ENCODE measurements at regions not wholly inside any gene's neighbourhood (a gene's known extent, or its start where the extent isn't known, plus 50 kb on each side); places are given as distances from the start of the nearest gene placed in this dataset.
"Not testable (repeated sequence)": the region's sequence is repeated elsewhere in the genome, so short reads cannot be mapped to it uniquely, and the experiment has no call there.

DNA sequence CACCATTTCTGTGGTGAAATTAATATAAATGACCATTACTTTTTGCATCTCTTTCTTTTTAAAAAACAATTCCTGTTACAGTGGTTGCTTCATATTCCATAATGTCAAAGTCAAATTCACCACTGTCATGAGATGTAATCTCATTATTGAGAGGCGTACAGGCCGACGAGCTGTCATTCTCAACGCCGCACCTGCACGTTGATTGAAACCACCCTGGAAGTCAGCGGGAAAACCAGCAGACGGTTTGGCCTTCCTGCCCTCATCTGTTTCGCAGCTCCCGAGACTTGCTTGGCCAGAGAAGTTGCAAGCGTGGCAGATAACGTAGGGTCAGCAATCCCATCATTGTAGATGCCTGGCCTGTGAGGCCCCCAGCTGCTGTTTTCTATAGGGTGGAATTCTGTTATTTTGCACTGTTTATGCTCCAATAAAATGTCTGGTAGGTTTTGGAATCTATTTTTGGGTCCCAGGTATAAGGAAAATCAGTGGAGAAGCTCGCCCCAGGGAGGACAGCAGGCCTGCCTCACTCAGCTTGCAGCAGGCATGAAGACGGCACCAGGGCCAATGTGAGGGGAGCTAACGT, 153.4 kb downstream of the SOX1 start:
- DNase-seq = no peak
- Mint-ChIP-seq H3K9me3 (ENCODE audit: low read depth) (no peaks in the 10 kb centered on the region), H3K4me3 (no peak overlapping the region), H3K27me3 (no peaks in the 10 kb centered on the region), H3K4me1 (no peaks in the 10 kb centered on the region), H3K36me3 (no peaks in the 10 kb centered on the region), H3K27ac (no peak overlapping the region)
- no peak for ATAC-seq
- CTCF ChIA-PET = no interaction called here

DNA sequence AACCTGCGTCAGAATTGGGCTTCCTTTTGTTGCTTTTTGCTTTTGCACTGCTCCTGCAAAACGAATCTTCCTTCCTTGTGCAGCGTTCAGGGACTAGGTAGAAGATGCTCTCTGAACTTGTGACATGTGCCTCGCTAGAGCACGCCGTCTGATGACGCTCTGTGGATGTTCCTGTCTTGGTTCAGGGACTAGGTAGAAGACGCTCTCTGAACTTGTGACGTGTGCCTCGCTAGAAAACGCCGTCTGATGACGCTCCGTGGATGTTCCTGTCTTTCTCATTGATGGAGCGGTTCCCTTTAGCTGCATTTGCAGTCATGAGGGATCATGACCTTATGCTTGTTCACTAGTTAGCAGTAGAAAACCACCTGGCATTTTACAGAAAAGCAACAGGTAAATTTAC, 154.0 kb downstream of the SOX1 start:
- Mint-ChIP-seq H3K9me3 (ENCODE audit: low read depth) (no peaks in the 10 kb centered on the region), H3K36me3 (no peaks in the 10 kb centered on the region), H3K27me3 (no peaks in the 10 kb centered on the region), H3K27ac (no peak overlapping the region), H3K4me1 (no peaks in the 10 kb centered on the region), H3K4me3 (no peak overlapping the region)
- CTCF ChIA-PET = no interaction called here
- no peak for ATAC-seq
- DNase-seq = no peak

DNA sequence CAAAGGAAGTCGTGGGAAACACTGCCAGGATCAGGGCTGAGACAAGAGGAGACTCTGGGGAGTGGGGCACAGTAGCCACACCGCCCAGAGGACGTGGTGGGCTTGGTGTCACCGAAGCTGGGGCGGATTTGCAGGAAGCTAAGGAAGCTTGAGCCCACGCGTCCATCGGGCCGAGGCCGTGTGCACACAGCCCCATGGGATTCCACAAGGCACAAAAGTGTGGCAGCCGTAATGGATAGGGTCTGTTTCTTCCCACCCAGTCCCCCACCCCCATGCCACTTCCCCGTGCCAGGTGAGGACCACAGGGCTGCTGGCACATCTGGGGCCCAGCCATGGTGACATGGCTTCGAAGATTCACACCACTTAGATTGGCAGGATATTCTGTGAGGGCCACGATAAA, 153.2 kb upstream of the SPACA7 start:
- no peaks in the 10 kb centered on the region for H3K36me3 Mint-ChIP-seq
- H3K9me3 Mint-ChIP-seq (ENCODE audit: low read depth) = no peaks in the 10 kb centered on the region
- ATAC-seq (no peak), DNase-seq (no peak)
- no peak overlapping the region for H3K4me3 Mint-ChIP-seq
- CTCF ChIA-PET = no interaction called here
- no peaks in the 10 kb centered on the region for H3K27me3 Mint-ChIP-seq
- no peak overlapping the region for H3K27ac Mint-ChIP-seq
- no peaks in the 10 kb centered on the region for H3K4me1 Mint-ChIP-seq

DNA sequence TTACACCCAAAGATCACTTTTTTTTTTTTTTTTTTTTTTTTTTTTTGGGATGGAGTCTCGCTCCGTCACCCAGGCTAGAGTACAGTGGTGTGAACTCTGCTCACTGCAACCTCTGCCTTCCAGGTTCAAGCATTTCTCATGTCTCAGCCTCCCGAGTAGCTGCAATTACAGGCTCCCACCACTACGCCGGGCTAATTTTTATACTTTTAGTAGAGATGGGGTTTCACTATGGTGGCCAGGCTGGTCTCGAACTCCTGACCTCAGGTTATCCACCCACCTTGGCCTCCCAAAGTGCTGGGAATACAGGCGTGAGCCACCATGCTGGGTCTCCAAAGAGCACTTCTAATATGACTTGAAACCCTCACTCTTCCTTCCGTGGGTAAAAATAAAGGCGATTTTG, 152.2 kb upstream of the SPACA7 start:
- DNase-seq; H3K36me3 Mint-ChIP-seq; H3K4me1 Mint-ChIP-seq; H3K4me3 Mint-ChIP-seq; CTCF ChIA-PET; ATAC-seq; H3K9me3 Mint-ChIP-seq (ENCODE audit: low read depth); H3K27me3 Mint-ChIP-seq; H3K27ac Mint-ChIP-seq: not testable (repeated sequence)

DNA sequence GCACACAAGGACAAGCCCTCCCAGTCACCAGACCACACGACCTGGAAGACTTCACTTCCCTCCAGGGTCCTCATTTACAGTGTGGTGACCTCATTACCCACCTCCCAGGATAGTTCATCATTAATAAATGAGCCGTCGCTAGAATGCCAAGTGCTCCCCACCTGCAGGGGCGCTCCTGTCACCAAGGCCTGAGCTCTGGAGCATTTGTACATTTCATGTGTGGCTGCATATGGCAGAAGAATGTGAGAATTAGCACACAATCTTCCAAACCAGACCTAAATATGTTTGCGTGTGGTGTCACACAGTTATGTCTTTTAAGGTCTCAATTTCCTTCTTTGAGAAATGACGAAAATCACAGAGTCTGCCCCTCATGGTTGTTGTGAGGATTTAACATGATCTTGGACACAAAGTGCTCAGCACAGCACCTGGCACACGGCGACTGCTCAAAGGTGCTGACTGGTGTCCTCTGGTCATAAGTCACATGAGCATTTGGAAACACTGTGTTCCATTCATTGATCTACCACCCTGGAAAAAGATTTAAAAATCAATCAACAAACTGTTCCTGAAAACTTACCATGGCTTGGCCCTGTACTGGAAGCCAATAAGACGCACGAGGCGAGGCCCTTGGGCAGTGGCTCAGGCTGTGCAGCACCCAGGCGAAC, 150.6 kb upstream of the SPACA7 start:
- no peak overlapping the region for H3K27ac Mint-ChIP-seq
- no peaks in the 10 kb centered on the region for H3K27me3 Mint-ChIP-seq
- no peaks in the 10 kb centered on the region for H3K9me3 Mint-ChIP-seq (ENCODE audit: low read depth)
- H3K4me1 Mint-ChIP-seq = no peaks in the 10 kb centered on the region
- DNase-seq (no peak), ATAC-seq (no peak)
- CTCF ChIA-PET = no interaction called here
- no peaks in the 10 kb centered on the region for H3K36me3 Mint-ChIP-seq
- no peak overlapping the region for H3K4me3 Mint-ChIP-seq

DNA sequence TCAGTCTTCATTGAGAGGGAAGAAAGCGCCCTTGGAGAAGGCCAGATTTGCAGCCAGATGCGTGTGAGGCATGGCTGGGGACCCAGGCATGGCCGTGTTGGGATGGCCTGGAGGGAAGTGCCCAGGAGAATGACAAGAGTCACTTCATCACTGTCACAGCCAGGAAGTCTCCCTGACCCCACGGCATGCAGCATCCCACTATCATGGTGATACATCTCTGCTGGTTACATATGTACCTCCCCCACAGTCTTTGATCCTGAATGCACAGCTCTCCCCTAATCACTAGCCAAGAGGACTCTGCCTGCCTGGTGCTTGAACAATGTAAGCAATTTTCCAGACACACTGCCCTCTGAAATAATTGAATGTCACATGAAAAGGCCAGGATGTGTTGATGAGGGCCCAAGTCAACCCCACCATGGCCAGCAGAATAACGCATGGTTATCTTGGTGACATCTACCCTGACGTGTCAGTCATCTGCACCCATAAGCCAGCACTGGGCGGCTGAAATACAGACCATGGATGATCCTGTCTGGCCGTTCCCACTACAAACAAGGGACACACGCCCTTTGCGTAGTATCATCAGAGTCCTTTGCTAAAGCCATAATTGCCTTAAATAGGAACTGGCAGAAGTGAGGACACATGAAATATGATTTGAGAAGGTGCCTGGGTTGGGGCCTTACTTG, 149.7 kb upstream of the SPACA7 start:
- Mint-ChIP-seq H3K9me3 (ENCODE audit: low read depth) (no peaks in the 10 kb centered on the region), H3K36me3 (no peaks in the 10 kb centered on the region), H3K27me3 (no peaks in the 10 kb centered on the region), H3K4me1 (no peaks in the 10 kb centered on the region), H3K27ac (no peak overlapping the region), H3K4me3 (no peak overlapping the region)
- CTCF ChIA-PET = no interaction called here
- ATAC-seq (no peak), DNase-seq (no peak)

DNA sequence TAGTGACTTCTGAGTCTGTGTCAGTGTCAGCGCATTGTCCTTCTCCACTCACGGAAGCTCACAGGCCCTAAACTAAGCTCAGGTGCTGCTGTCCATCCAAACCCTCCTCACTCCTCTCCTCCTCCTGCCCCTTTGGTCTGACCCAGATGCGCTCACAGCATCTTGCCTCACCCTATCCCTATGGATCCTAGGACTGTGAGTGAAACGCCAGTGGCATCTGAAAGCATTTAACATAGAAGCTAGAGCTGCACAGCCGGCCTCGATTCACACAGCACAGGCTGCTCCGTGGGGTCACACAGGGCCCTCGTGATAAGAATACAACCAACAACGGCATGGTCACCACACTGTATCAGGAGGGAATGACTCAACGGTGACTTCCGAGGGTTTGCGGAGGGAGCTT, 149.1 kb upstream of the SPACA7 start:
- H3K36me3 Mint-ChIP-seq = no peaks in the 10 kb centered on the region
- no peak overlapping the region for H3K4me3 Mint-ChIP-seq
- H3K9me3 Mint-ChIP-seq (ENCODE audit: low read depth) = no peaks in the 10 kb centered on the region
- no peak for DNase-seq
- H3K4me1 Mint-ChIP-seq = no peaks in the 10 kb centered on the region
- CTCF ChIA-PET = no interaction called here
- H3K27ac Mint-ChIP-seq = no peak overlapping the region
- no peaks in the 10 kb centered on the region for H3K27me3 Mint-ChIP-seq
- ATAC-seq = no peak

DNA sequence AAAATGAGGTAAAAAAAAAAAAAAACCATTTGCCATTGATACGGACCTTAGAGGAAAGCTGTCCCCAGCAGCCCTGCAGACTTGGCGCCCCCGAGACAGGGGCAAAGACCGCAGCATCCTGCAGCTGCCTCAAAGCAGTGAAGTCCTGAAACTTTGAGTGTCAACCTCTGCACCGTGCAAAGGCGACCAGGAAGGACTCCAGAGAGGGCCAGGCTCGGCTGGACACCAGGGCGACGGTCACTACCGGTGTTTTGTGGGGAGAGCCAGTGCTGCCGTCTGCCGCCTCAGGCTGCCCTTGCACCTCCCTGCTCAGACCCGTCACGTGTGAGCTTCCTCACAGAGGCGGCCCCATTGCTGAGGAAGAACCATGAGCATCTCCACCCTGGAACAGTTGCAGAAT, 146.7 kb upstream of the SPACA7 start:
- CTCF ChIA-PET = no interaction called here
- H3K4me3 Mint-ChIP-seq = no peak overlapping the region
- H3K27me3 Mint-ChIP-seq = no peaks in the 10 kb centered on the region
- no peaks in the 10 kb centered on the region for H3K9me3 Mint-ChIP-seq (ENCODE audit: low read depth)
- no peak overlapping the region for H3K27ac Mint-ChIP-seq
- H3K36me3 Mint-ChIP-seq = no peaks in the 10 kb centered on the region
- ATAC-seq (no peak), DNase-seq (no peak)
- no peaks in the 10 kb centered on the region for H3K4me1 Mint-ChIP-seq

DNA sequence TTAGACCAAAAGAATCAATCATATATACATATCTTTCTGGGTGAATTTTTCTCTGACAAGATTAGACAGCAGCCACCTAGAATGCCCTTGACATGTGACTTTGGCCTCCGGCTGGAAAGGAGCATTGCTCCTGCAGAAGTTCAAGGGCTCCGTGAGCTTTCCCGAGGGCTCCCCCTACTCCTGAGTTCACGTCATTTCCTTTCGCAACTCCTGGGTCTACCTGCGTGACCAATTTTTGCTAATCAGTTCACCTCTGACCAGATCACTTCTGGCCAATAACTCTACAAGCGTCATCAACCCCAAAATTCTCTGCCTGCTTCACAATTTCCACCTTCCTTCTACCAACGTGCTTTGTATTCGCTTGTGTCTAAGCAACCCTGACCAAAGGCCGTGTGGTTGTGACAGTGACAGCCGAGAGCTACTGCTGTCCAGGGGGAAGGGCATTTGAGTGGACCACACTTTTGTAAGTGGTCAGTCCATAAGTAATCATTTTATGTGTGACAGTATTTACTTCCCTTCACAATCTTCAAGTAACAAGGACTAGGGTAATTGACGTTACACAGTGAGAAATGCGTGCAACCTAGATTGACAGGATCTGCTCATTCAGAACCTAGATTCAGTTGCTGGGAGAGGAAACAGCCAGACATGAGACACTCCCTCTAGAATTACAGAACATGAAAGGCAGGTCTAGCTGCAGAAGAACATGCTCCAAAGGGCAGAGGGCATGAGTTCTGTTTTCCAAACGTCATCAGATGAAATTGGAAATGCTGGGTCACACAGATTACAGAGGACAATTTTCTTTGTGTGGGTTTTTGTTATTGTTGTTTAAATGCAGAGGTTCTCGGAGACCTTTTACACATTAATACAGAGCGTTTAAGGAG, 145.9 kb upstream of the SPACA7 start:
- Mint-ChIP-seq H3K27me3 (no peaks in the 10 kb centered on the region), H3K27ac (no peak overlapping the region), H3K9me3 (ENCODE audit: low read depth) (no peaks in the 10 kb centered on the region), H3K4me3 (no peak overlapping the region), H3K36me3 (no peaks in the 10 kb centered on the region), H3K4me1 (no peaks in the 10 kb centered on the region)
- CTCF ChIA-PET = no interaction called here
- DNase-seq (no peak), ATAC-seq (no peak)

DNA sequence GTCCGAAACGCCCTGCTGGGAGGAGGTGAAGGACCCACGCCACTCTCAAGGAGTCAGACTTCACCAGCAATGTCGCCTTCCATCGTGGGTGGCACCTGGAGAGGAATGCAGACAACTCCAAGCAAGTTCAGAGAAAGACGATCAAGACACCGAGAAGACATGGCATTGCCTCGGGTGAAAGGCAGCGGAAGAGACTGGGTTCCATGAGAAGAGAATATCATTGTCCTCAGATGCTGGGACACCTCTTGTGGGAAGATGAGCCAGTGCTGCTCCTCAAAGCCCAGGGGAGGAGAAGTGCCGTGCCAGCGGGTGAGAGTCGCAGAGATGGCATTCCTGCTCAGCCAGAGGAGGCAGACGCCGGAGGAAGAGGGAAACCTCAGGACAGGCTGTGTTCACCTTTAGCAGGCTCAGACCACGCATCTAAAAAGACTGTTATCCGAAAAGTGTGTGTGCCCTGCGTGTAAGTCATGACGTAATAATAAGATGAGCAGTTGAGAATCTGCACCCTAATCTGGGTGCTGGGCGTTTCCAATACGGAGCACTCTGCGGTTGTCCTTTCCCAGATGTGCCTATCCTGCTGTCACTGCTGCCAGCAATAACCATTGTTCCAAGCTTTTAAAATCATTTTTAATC, 144.6 kb upstream of the SPACA7 start:
- no peak for ATAC-seq
- no peaks in the 10 kb centered on the region for H3K27me3 Mint-ChIP-seq

DNA sequence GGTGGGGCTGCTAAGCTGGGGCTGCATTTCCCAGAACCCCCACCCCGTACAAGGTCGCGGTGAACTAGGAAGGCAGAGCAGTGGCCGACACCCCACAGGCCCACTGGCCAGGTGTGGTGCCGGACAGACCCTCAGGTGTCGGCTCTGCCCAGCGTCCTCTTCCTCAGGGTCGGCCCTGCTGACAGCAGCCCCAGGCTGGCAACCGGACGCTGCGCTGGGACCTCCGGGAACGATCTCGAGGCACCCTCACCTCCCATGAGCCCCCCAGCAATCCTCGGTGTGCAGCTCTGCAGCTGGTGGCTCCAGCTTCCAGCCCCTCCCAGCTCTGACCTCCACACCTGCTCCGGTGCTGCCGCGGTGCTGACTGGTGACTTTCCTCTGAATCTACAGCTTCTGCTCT, 142.9 kb upstream of the SPACA7 start:
- Mint-ChIP-seq H3K27ac (no peak overlapping the region), H3K4me1 (no peaks in the 10 kb centered on the region), H3K27me3 (no peaks in the 10 kb centered on the region), H3K36me3 (no peaks in the 10 kb centered on the region), H3K4me3 (no peak overlapping the region), H3K9me3 (ENCODE audit: low read depth) (no peaks in the 10 kb centered on the region)
- no peak for ATAC-seq
- CTCF ChIA-PET = no interaction called here
- no peak for DNase-seq

More for the DNA sequence above, 144.6 kb upstream of the SPACA7 start:
- H3K4me3 Mint-ChIP-seq = no peak overlapping the region
- no peak overlapping the region for H3K27ac Mint-ChIP-seq
- no peaks in the 10 kb centered on the region for H3K9me3 Mint-ChIP-seq (ENCODE audit: low read depth)
- DNase-seq = no peak
- CTCF ChIA-PET = no interaction called here
- H3K4me1 Mint-ChIP-seq = no peaks in the 10 kb centered on the region
- H3K36me3 Mint-ChIP-seq = no peaks in the 10 kb centered on the region

DNA sequence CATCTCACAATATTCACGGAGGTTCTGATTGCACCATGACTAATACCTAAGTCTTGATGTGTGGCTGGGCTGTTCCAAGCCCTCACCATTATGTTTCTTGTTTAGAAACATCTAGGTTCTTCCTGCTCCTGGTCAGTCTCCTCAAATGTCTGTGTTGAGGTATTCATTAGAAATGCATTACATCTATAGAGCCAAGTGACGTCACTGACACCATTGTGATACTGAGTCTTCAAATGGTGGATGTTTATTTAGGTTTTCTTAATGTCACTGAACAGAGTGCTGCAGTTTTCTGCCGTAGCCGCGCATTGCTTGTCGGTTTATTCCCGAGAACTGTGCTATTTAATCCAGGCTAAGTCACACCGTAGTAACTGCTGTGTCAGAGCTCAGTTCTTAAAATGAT, 142.4 kb upstream of the SPACA7 start:
- ATAC-seq (no peak), DNase-seq (no peak)
- CTCF ChIA-PET = no interaction called here
- H3K4me3 Mint-ChIP-seq = no peak overlapping the region
- H3K9me3 Mint-ChIP-seq (ENCODE audit: low read depth) = no peaks in the 10 kb centered on the region
- no peaks in the 10 kb centered on the region for H3K27me3 Mint-ChIP-seq
- no peaks in the 10 kb centered on the region for H3K4me1 Mint-ChIP-seq
- no peaks in the 10 kb centered on the region for H3K36me3 Mint-ChIP-seq
- H3K27ac Mint-ChIP-seq = no peak overlapping the region

DNA sequence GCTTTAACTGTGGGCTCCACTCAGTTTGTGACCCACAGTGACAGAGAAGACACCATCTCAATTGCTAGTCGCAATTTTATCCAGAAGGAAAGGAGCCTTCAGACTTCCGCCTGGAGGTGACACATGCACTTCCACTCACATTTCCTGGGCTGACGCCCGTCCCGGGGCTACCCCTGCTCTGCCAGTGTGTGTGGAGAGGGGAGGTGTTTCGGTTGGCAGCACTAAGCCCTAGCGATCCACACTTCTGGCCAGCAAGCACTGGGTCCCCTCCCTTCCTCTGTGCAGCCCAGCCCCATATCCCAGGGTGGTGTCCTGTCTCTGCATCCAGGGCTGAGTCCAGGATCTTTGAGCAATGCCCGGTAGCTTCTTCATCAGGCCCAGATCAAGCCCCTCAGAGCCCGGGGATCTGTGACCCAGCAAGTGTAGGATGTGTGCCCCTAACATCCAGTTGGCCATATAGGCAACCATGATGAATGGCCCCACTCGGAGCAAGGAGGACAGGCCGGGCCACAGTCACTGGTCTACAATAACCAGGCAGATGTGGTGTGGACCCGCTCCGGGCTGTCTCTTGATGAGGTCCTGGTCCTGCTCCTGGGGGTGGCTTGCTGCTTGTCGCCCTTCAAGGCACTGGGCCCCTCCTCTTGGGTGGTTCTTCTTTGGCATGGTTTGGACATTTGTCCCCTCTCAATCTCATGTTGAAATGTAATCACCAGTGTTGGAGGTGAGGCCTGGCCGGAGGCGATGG, 141.9 kb upstream of the SPACA7 start:
- CTCF ChIA-PET = no interaction called here
- Mint-ChIP-seq H3K27me3 (no peaks in the 10 kb centered on the region), H3K4me3 (no peak overlapping the region), H3K4me1 (no peaks in the 10 kb centered on the region), H3K36me3 (no peaks in the 10 kb centered on the region), H3K27ac (no peak overlapping the region), H3K9me3 (ENCODE audit: low read depth) (no peaks in the 10 kb centered on the region)
- ATAC-seq (no peak), DNase-seq (no peak)
